IPS-11a (cell line): ENCODE measurements at regions not wholly inside any gene's neighbourhood (a gene's known extent, or its start where the extent isn't known, plus 50 kb on each side); places are given as distances from the start of the nearest gene placed in this dataset.

ENCODE experiments used
- H3K4me3 ChIP-seq: one replicate; pipeline ENCODE4 v1.5.1; 2013; ENCODE audit warnings: low read depth, low read length, control low read depth

GRCh38 chr3:25306066-25306465, 122.0 kb upstream of the RARB start:
- no peak overlapping the region for H3K4me3 ChIP-seq

GRCh38 chr3:25306705-25307104, 121.4 kb upstream of the RARB start:
- no peak overlapping the region for H3K4me3 ChIP-seq

- no peak overlapping the region for H3K4me3 ChIP-seq
These were observed 114.8 kb upstream of the RARB start for GRCh38 chr3:25313286-25313685.

- H3K4me3 ChIP-seq = no peak overlapping the region
These were observed 103.0 kb upstream of the RARB start for GRCh38 chr3:25324954-25325655.

- H3K4me3 ChIP-seq = no peak overlapping the region
These were observed 92.7 kb upstream of the RARB start for GRCh38 chr3:25335356-25335755.

GRCh38 chr3:25338158-25338725, 89.8 kb upstream of the RARB start:
- H3K4me3 ChIP-seq = no peak overlapping the region

- no peak overlapping the region for H3K4me3 ChIP-seq
These were observed 88.8 kb upstream of the RARB start for GRCh38 chr3:25339225-25339624.

- H3K4me3 ChIP-seq = no peak overlapping the region
These were observed 83.4 kb upstream of the RARB start for GRCh38 chr3:25344670-25345069.

GRCh38 chr3:25349095-25349494, 79.0 kb upstream of the RARB start:
- no peak overlapping the region for H3K4me3 ChIP-seq

GRCh38 chr3:25349828-25350724, 78.0 kb upstream of the RARB start:
- no peak overlapping the region for H3K4me3 ChIP-seq

- no peak overlapping the region for H3K4me3 ChIP-seq
These were observed 77.3 kb upstream of the RARB start for GRCh38 chr3:25350725-25351114.

GRCh38 chr3:25354071-25354470, 74.0 kb upstream of the RARB start:
- no peak overlapping the region for H3K4me3 ChIP-seq

- H3K4me3 ChIP-seq = no peak overlapping the region
These were observed 72.8 kb upstream of the RARB start for GRCh38 chr3:25355034-25355885.

GRCh38 chr3:25355998-25356397, 72.1 kb upstream of the RARB start:
- H3K4me3 ChIP-seq = no peak overlapping the region

- no peak overlapping the region for H3K4me3 ChIP-seq
These were observed 65.9 kb upstream of the RARB start for GRCh38 chr3:25362118-25362517.

GRCh38 chr3:25365636-25366035, 62.4 kb upstream of the RARB start:
- no peak overlapping the region for H3K4me3 ChIP-seq

GRCh38 chr3:25367025-25367424, 61.0 kb upstream of the RARB start:
- no peak overlapping the region for H3K4me3 ChIP-seq

GRCh38 chr3:25372167-25372566, 55.9 kb upstream of the RARB start:
- no peak overlapping the region for H3K4me3 ChIP-seq

GRCh38 chr3:25376340-25376739, 51.7 kb upstream of the RARB start:
- no peak overlapping the region for H3K4me3 ChIP-seq

- no peak overlapping the region for H3K4me3 ChIP-seq
These were observed 51.0 kb upstream of the RARB start for GRCh38 chr3:25377042-25377441.
